ENCODE measurements at regions not wholly inside any gene's neighbourhood (a gene's known extent, or its start where the extent isn't known, plus 50 kb on each side); places are given as distances from the start of the nearest gene placed in this dataset.

DNA sequence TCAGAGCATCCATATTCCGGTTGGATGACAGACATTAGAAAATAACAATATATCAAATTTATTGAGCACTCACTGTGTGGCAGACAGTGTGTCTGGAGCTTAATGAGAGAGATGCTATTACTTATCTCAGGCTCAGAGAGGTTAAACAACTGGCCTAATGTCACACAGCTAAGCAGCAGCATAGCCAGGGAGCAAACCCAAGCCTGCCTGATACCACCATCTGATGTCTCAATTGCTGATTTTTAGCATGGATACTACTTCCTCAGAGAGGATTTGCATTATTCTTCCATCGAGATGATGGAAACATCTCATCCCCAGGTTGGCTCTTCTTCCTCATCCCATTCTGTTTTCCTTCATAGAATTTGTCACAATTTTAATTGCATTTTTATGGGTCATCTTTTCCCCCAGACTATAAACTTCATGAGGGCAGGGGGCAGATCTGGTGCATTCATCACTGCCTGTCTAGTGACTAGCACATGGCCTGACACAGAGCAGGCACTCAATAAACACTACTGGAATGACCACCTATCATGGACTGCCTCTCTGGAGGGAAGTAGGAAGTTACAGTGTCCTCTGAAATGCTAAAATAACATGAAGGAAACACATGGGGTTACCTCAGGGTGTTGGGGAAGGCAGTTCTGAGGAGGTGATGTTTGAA lies 344.8 kb upstream of the CCL2 start:
- Histone ChIP-seq H3K27me3 (no peaks in the 10 kb centered on the region), H3K4me3 (no peak overlapping the region), H3K4me1 (no peaks in the 10 kb centered on the region), H3K36me3 (no peaks in the 10 kb centered on the region), H3K9me3 (no peaks in the 10 kb centered on the region), H3K27ac (no peak overlapping the region)
- TF ChIP-seq EP300 (IDR thresholded peaks at IDR 0.05) (no peak), POLR2A (IDR thresholded peaks at IDR 0.05) (no peak)
- TF ChIP-seq, protein P1, sequence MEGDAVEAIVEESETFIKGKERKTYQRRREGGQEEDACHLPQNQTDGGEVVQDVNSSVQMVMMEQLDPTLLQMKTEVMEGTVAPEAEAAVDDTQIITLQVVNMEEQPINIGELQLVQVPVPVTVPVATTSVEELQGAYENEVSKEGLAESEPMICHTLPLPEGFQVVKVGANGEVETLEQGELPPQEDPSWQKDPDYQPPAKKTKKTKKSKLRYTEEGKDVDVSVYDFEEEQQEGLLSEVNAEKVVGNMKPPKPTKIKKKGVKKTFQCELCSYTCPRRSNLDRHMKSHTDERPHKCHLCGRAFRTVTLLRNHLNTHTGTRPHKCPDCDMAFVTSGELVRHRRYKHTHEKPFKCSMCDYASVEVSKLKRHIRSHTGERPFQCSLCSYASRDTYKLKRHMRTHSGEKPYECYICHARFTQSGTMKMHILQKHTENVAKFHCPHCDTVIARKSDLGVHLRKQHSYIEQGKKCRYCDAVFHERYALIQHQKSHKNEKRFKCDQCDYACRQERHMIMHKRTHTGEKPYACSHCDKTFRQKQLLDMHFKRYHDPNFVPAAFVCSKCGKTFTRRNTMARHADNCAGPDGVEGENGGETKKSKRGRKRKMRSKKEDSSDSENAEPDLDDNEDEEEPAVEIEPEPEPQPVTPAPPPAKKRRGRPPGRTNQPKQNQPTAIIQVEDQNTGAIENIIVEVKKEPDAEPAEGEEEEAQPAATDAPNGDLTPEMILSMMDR (IDR thresholded peaks at IDR 0.05) = no peak
- DNase-seq (ENCODE audit: low spot score in 2 of 2) = no peak
- WGBS, 2 donors = 88 to 90% methylated on average over 2 of the region's 2 CpGs

DNA sequence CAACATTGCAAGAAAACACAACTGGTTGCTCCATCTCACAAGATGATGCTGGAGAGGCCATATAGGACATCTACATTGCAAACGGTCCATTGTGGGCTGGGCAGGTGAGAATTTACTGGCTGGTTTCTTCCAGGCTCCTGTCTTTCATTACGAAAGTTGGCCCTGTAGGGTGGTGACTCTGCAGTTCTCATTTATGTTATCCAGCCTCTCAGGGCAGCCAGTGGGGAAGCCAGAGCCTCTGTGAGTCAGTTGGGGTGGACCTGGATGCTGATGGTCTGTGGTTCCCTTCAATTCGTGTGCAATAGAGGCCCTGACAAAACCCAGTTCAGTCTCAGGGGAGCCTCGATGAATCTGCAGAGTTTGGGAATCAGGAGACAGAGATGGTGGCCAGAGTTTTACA lies 341.0 kb upstream of the CCL2 start:
- no peaks in the 10 kb centered on the region for H3K27me3 ChIP-seq
- H3K4me1 ChIP-seq = no peaks in the 10 kb centered on the region
- H3K27ac ChIP-seq = no peak overlapping the region
- H3K9me3 ChIP-seq = no peaks in the 10 kb centered on the region
- no peak overlapping the region for H3K4me3 ChIP-seq
- H3K36me3 ChIP-seq = no peaks in the 10 kb centered on the region
- no peak for DNase-seq (ENCODE audit: low spot score in 2 of 2)
- TF ChIP-seq EP300 (IDR thresholded peaks at IDR 0.05) = no peak
- no peak for TF ChIP-seq POLR2A (IDR thresholded peaks at IDR 0.05)
- TF ChIP-seq, protein P1 (IDR thresholded peaks at IDR 0.05) = no peak
- WGBS, 2 donors = 65 to 76% methylated on average over 4 of the region's 4 CpGs

DNA sequence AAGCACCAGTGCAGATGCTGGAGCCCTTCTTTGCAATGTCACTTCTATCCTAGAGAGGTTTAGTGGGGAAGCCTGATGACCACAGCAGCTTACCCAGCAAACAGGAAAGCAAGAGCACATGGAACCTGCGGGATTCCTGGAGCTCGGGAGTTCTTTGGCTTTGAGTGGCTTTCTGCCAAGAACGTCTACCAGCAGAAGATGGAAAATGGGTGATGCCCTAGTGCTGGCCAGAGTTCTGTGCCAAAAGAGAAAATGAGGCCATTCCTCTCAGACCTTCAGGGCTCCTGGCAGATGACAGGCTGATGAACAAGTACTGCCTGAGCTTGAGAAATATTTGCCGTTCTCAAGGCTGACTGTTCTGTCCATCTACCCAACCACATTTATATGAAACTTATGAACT lies 332.1 kb upstream of the CCL2 start:
- TF ChIP-seq EP300 (IDR thresholded peaks at IDR 0.05) (no peak), POLR2A (IDR thresholded peaks at IDR 0.05) (no peak)
- TF ChIP-seq, protein P1 (IDR thresholded peaks at IDR 0.05) = no peak
- 70% methylated on average over 4 of the region's 4 CpGs for WGBS, 2 donors
- Histone ChIP-seq H3K36me3 (no peaks in the 10 kb centered on the region), H3K27ac (no peak overlapping the region), H3K4me1 (no peaks in the 10 kb centered on the region), H3K27me3 (no peaks in the 10 kb centered on the region), H3K9me3 (no peaks in the 10 kb centered on the region), H3K4me3 (no peak overlapping the region)
- DNase-seq (ENCODE audit: low spot score in 2 of 2) = no peak

DNA sequence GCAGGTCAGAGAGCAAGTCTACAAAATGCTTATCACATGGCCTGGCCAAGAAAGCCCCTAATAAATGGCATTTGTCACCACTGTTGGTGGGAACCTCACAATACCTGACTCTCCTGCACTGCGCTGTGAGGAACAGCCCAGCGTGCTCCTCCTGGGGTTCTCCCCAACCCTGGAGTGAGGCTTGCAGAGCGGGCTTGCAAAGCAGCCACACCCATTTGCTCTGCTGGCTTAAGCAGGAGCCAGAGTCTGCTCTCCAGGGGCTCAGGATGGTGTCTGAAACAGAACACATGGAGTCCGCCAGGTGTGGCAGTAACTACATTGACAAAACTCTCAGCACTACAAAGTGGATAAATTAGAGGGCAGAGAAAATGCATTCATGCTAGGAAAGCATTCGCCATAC lies 331.0 kb upstream of the CCL2 start:
- Histone ChIP-seq H3K9me3 (no peaks in the 10 kb centered on the region), H3K27me3 (no peaks in the 10 kb centered on the region), H3K4me1 (no peaks in the 10 kb centered on the region), H3K4me3 (no peak overlapping the region), H3K27ac (no peak overlapping the region), H3K36me3 (no peaks in the 10 kb centered on the region)
- DNase-seq (ENCODE audit: low spot score in 2 of 2) = no peak
- 80 to 86% methylated on average over 4 to 5 of the region's 5 CpGs for WGBS, 2 donors
- TF ChIP-seq POLR2A (IDR thresholded peaks at IDR 0.05) = no peak
- TF ChIP-seq EP300 (IDR thresholded peaks at IDR 0.05) = no peak
- TF ChIP-seq, protein P1 (IDR thresholded peaks at IDR 0.05) = no peak

DNA sequence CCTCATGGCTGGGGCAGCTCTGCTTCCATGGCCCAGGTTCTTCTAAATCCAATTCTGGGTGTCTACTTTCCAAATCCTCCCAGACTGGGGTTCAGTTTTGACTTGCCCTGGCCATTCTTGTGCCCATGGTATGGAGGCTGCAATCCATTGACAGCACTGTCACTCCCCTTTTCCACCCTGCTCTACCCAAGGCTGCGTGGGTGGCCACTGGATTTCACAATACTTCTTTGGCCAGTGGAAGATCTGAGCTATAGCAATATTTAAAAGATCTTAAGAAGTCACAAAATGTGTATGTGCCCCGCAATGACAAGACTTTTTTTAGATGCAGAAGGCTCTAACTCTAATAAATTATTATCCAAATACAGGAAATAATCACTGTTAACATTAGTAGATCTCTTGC lies 329.4 kb upstream of the CCL2 start:
- no peaks in the 10 kb centered on the region for H3K27me3 ChIP-seq
- DNase-seq (ENCODE audit: low spot score in 2 of 2) = no peak
- H3K27ac ChIP-seq = no peak overlapping the region
- H3K4me1 ChIP-seq = no peaks in the 10 kb centered on the region
- 82 to 84% methylated on average over 2 of the region's 2 CpGs for WGBS, 2 donors
- H3K36me3 ChIP-seq = no peaks in the 10 kb centered on the region
- TF ChIP-seq, protein P1 (IDR thresholded peaks at IDR 0.05) = no peak
- TF ChIP-seq POLR2A (IDR thresholded peaks at IDR 0.05) (no peak), EP300 (IDR thresholded peaks at IDR 0.05) (no peak)
- H3K4me3 ChIP-seq = no peak overlapping the region
- H3K9me3 ChIP-seq = no peaks in the 10 kb centered on the region
